Left lung (tissue), 4 donors: ENCODE measurements at regions not wholly inside any gene's neighbourhood (a gene's known extent, or its start where the extent isn't known, plus 50 kb on each side); places are given as distances from the start of the nearest gene placed in this dataset.

Experiments used
- ATAC-seq: fragments of 200-7000 bp; cut with Tn5 transposase; one replicate; pipeline ENCODE4 v1.9.1; 2020; ENCODE audit warnings: moderate library complexity
- DNase-seq, 4 donors: peaks; one replicate each; pipeline ENCODE4 v3.0.0-alpha.2; 2013 to 2020
- H3K27ac ChIP-seq, 2 donors: fragments of 200-600 bp; sonication (generic) in 1 of 2; one replicate each; pipeline versions ENCODE4 v1.5.0 to v1.8.0; 2020 to 2021
- H3K27me3 ChIP-seq, 2 donors: fragments of 200-600 bp; sonication (generic) in 1 of 2; one replicate each; pipeline versions ENCODE4 v1.5.0 to v1.8.0; 2020 to 2021
- H3K36me3 ChIP-seq, 2 donors: fragments of 200-600 bp; sonication (generic) in 1 of 2; one replicate each; pipeline versions ENCODE4 v1.5.0 to v1.8.0; 2020 to 2021
- H3K4me1 ChIP-seq, 2 donors: fragments of 200-600 bp; one replicate each; pipeline ENCODE4 v1.8.0; 2021
- H3K4me3 ChIP-seq, 2 donors: fragments of 200-600 bp; sonication (generic) in 1 of 2; one replicate each; pipeline versions ENCODE4 v1.5.0 to v1.8.0; 2020 to 2021; ENCODE audit warnings: mild to moderate bottlenecking in 1 of 2
- H3K9me3 ChIP-seq, 2 donors: fragments of 200-600 bp; sonication (generic) in 1 of 2; one replicate each; pipeline versions ENCODE4 v1.5.0 to v1.8.0; 2020 to 2021
- intact Hi-C, 2 donors: fragments of 100-400 bp; cut with DNase I; formaldehyde crosslinking; loops; one replicate each; pipeline versions ENCODE4 v1.11.2 to v1.14.2; 2022
- TF ChIP-seq, protein P1 (sequence below), 2 donors: fragments of 200-600 bp; sonication (generic) in 1 of 2; IDR thresholded peaks; one replicate each; pipeline versions ENCODE4 v1.5.0 to v1.8.0; 2021; ENCODE audit warnings: antibody characterized with exemption in 2 of 2
- donor health status: DM: no; HTN: yes; CAD: no.
- donor health status: DM: no; HTN: no; CAD: no.

GRCh38 chr2:122077771-122078170, 322.3 kb downstream of the TSN start:
- no peaks in the 10 kb centered on the region for H3K27me3 ChIP-seq
- TF ChIP-seq, protein P1, sequence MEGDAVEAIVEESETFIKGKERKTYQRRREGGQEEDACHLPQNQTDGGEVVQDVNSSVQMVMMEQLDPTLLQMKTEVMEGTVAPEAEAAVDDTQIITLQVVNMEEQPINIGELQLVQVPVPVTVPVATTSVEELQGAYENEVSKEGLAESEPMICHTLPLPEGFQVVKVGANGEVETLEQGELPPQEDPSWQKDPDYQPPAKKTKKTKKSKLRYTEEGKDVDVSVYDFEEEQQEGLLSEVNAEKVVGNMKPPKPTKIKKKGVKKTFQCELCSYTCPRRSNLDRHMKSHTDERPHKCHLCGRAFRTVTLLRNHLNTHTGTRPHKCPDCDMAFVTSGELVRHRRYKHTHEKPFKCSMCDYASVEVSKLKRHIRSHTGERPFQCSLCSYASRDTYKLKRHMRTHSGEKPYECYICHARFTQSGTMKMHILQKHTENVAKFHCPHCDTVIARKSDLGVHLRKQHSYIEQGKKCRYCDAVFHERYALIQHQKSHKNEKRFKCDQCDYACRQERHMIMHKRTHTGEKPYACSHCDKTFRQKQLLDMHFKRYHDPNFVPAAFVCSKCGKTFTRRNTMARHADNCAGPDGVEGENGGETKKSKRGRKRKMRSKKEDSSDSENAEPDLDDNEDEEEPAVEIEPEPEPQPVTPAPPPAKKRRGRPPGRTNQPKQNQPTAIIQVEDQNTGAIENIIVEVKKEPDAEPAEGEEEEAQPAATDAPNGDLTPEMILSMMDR (IDR thresholded peaks at IDR 0.05) = no peak
- DNase-seq = no peak
- no peak overlapping the region for H3K4me3 ChIP-seq
- no peaks in the 10 kb centered on the region for H3K4me1 ChIP-seq
- no peak for ATAC-seq
- H3K27ac ChIP-seq = no peak overlapping the region
- H3K9me3 ChIP-seq = no peaks in the 10 kb centered on the region
- intact Hi-C loops = no loop called here
- no peaks in the 10 kb centered on the region for H3K36me3 ChIP-seq

- no peaks in the 10 kb centered on the region for H3K27me3 ChIP-seq
- intact Hi-C loops = no loop called here
- ATAC-seq (no peak), DNase-seq (peak in 2 of 4 donors; percentile 19 to 45)
- H3K36me3 ChIP-seq = no peaks in the 10 kb centered on the region
- no peak overlapping the region for H3K27ac ChIP-seq
- no peaks in the 10 kb centered on the region for H3K4me1 ChIP-seq
- H3K9me3 ChIP-seq = no peaks in the 10 kb centered on the region
- TF ChIP-seq, protein P1 (IDR thresholded peaks at IDR 0.05) = no peak
- H3K4me3 ChIP-seq = no peak overlapping the region
Observed at GRCh38 chr2:122078451-122078850, 323.0 kb downstream of the TSN start.

GRCh38 chr2:122079844-122080243, 324.4 kb downstream of the TSN start:
- Histone ChIP-seq H3K27ac (no peak overlapping the region), H3K9me3 (no peaks in the 10 kb centered on the region), H3K36me3 (no peaks in the 10 kb centered on the region), H3K4me1 (no peaks in the 10 kb centered on the region), H3K4me3 (no peak overlapping the region), H3K27me3 (no peaks in the 10 kb centered on the region)
- DNase-seq (no peak), ATAC-seq (no peak)
- intact Hi-C loops = no loop called here
- TF ChIP-seq, protein P1 (IDR thresholded peaks at IDR 0.05) = no peak

DNA sequence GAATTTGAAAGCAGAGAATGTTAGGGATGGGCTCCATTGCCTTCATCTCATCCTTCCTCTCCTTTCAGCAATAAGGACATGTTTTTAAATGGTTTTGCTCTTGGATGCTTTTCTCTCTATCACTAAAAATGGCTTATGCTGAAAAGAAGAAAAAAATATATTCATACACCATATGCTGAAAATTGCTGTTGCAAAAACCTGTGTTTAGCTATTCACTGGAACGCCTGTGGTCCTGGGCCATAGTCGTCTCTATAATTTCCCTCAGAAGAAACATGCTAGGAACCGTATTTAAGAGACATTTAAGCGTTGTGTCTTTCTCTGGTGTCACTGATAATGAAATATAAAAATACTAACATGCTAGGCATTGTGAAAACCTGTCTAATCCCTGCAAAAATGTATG, 324.9 kb downstream of the TSN start:
- Histone ChIP-seq H3K4me1 (no peaks in the 10 kb centered on the region), H3K27me3 (no peaks in the 10 kb centered on the region), H3K4me3 (no peak overlapping the region), H3K36me3 (no peaks in the 10 kb centered on the region), H3K9me3 (no peaks in the 10 kb centered on the region), H3K27ac (no peak overlapping the region)
- ATAC-seq (no peak), DNase-seq (no peak)
- intact Hi-C loops = no loop called here
- TF ChIP-seq, protein P1 (IDR thresholded peaks at IDR 0.05) = no peak

GRCh38 chr2:122080871-122081270, 325.4 kb downstream of the TSN start:
- DNase-seq = no peak
- Histone ChIP-seq H3K36me3 (no peaks in the 10 kb centered on the region), H3K27me3 (no peaks in the 10 kb centered on the region), H3K27ac (no peak overlapping the region), H3K4me1 (no peaks in the 10 kb centered on the region), H3K9me3 (no peaks in the 10 kb centered on the region), H3K4me3 (no peak overlapping the region)
- intact Hi-C loops = no loop called here
- TF ChIP-seq, protein P1 (IDR thresholded peaks at IDR 0.05) = no peak
- ATAC-seq = no peak
